ENCODE measurements at regions not wholly inside any gene's neighbourhood (a gene's known extent, or its start where the extent isn't known, plus 50 kb on each side); places are given as distances from the start of the nearest gene placed in this dataset.

GRCh38 chr14:71483154-71483553 is 449.1 kb upstream of the RGS6 start:
- TF ChIP-seq NANOG (IDR thresholded peaks at IDR 0.05; ENCODE audit: borderline replicate concordance) (no peak), ZNF331 (CRISPR knock-in tag; IDR thresholded peaks at IDR 0.05; ENCODE audit: low read depth) (no peak), EZH2phosphoT487 (IDR thresholded peaks at IDR 0.05; ENCODE audit: unreplicated experiment) (no peak), STAT1 (IDR thresholded peaks at IDR 0.05; ENCODE audit: unreplicated experiment) (no peak), EZH2 (IDR thresholded peaks at IDR 0.05; ENCODE audit: low read depth, unreplicated experiment) (no peak), CREB1 (CRISPR knock-in tag; IDR thresholded peaks at IDR 0.05; ENCODE audit: low read depth) (no peak)
- TF ChIP-seq, protein P1, sequence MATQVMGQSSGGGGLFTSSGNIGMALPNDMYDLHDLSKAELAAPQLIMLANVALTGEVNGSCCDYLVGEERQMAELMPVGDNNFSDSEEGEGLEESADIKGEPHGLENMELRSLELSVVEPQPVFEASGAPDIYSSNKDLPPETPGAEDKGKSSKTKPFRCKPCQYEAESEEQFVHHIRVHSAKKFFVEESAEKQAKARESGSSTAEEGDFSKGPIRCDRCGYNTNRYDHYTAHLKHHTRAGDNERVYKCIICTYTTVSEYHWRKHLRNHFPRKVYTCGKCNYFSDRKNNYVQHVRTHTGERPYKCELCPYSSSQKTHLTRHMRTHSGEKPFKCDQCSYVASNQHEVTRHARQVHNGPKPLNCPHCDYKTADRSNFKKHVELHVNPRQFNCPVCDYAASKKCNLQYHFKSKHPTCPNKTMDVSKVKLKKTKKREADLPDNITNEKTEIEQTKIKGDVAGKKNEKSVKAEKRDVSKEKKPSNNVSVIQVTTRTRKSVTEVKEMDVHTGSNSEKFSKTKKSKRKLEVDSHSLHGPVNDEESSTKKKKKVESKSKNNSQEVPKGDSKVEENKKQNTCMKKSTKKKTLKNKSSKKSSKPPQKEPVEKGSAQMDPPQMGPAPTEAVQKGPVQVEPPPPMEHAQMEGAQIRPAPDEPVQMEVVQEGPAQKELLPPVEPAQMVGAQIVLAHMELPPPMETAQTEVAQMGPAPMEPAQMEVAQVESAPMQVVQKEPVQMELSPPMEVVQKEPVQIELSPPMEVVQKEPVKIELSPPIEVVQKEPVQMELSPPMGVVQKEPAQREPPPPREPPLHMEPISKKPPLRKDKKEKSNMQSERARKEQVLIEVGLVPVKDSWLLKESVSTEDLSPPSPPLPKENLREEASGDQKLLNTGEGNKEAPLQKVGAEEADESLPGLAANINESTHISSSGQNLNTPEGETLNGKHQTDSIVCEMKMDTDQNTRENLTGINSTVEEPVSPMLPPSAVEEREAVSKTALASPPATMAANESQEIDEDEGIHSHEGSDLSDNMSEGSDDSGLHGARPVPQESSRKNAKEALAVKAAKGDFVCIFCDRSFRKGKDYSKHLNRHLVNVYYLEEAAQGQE (IDR thresholded peaks at IDR 0.05; ENCODE audit: unreplicated experiment), result no peak
- TF ChIP-seq, protein P2, sequence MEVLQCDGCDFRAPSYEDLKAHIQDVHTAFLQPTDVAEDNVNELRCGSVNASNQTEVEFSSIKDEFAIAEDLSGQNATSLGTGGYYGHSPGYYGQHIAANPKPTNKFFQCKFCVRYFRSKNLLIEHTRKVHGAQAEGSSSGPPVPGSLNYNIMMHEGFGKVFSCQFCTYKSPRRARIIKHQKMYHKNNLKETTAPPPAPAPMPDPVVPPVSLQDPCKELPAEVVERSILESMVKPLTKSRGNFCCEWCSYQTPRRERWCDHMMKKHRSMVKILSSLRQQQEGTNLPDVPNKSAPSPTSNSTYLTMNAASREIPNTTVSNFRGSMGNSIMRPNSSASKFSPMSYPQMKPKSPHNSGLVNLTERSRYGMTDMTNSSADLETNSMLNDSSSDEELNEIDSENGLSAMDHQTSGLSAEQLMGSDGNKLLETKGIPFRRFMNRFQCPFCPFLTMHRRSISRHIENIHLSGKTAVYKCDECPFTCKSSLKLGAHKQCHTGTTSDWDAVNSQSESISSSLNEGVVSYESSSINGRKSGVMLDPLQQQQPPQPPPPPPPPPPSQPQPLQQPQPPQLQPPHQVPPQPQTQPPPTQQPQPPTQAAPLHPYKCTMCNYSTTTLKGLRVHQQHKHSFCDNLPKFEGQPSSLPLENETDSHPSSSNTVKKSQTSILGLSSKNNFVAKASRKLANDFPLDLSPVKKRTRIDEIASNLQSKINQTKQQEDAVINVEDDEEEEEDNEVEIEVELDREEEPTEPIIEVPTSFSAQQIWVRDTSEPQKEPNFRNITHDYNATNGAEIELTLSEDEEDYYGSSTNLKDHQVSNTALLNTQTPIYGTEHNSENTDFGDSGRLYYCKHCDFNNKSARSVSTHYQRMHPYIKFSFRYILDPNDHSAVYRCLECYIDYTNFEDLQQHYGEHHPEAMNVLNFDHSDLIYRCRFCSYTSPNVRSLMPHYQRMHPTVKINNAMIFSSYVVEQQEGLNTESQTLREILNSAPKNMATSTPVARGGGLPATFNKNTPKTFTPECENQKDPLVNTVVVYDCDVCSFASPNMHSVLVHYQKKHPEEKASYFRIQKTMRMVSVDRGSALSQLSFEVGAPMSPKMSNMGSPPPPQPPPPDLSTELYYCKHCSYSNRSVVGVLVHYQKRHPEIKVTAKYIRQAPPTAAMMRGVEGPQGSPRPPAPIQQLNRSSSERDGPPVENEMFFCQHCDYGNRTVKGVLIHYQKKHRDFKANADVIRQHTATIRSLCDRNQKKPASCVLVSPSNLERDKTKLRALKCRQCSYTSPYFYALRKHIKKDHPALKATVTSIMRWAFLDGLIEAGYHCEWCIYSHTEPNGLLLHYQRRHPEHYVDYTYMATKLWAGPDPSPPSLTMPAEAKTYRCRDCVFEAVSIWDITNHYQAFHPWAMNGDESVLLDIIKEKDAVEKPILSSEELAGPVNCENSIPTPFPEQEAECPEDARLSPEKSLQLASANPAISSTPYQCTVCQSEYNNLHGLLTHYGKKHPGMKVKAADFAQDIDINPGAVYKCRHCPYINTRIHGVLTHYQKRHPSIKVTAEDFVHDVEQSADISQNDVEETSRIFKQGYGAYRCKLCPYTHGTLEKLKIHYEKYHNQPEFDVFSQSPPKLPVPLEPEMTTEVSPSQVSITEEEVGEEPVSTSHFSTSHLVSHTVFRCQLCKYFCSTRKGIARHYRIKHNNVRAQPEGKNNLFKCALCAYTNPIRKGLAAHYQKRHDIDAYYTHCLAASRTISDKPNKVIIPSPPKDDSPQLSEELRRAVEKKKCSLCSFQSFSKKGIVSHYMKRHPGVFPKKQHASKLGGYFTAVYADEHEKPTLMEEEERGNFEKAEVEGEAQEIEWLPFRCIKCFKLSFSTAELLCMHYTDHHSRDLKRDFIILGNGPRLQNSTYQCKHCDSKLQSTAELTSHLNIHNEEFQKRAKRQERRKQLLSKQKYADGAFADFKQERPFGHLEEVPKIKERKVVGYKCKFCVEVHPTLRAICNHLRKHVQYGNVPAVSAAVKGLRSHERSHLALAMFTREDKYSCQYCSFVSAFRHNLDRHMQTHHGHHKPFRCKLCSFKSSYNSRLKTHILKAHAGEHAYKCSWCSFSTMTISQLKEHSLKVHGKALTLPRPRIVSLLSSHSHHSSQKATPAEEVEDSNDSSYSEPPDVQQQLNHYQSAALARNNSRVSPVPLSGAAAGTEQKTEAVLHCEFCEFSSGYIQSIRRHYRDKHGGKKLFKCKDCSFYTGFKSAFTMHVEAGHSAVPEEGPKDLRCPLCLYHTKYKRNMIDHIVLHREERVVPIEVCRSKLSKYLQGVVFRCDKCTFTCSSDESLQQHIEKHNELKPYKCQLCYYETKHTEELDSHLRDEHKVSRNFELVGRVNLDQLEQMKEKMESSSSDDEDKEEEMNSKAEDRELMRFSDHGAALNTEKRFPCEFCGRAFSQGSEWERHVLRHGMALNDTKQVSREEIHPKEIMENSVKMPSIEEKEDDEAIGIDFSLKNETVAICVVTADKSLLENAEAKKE (CRISPR knock-in tag; IDR thresholded peaks at IDR 0.05), result no peak
- H3K27ac ChIP-seq (ENCODE audit: low read depth), result no peak overlapping the region
- no peaks in the 10 kb centered on the region for H3F3A ChIP-seq (replicated peaks; ENCODE audit: low read depth)
- H3K9me2 ChIP-seq (ENCODE audit: insufficient read depth), result peaks cover 3% of the 10 kb centered on the region; the same call in 1 of the 2 replicates
- no peak overlapping the region for H3K4me2 ChIP-seq
- H3K4me3 ChIP-seq, result no peak overlapping the region
- DNase-seq (ENCODE audit: low spot score), result no peak
- H3K79me2 ChIP-seq (replicated peaks; ENCODE audit: insufficient read depth), result peaks cover 14% of the 10 kb centered on the region
- Mint-ChIP-seq H3K4me1 (peaks cover 40% of the 10 kb centered on the region), H3K9me3 (no peaks in the 10 kb centered on the region), H3K36me3 (ENCODE audit: low read depth) (peaks cover 20% of the 10 kb centered on the region), H3K27ac (no peak overlapping the region), H3K4me3 (no peak overlapping the region), H3K27me3 (ENCODE audit: insufficient read depth, low read depth, poor library complexity) (no peaks in the 10 kb centered on the region)
- ATAC-seq, result no peak
- no peaks in the 10 kb centered on the region for H3K27me3 ChIP-seq (ENCODE audit: insufficient read depth)
- H4K20me1 ChIP-seq (replicated peaks; ENCODE audit: insufficient read depth), result no peaks in the 10 kb centered on the region
- no peaks in the 10 kb centered on the region for H3K36me3 ChIP-seq (ENCODE audit: insufficient read depth)
- peaks cover 21% of the 10 kb centered on the region; the same call in 1 of the 2 replicates for H3K4me1 ChIP-seq (ENCODE audit: insufficient read depth)
- no peak overlapping the region for H2AFZ ChIP-seq

All from GM23338 (cell line).